HuH-7.5 (cell line): ENCODE measurements at regions not wholly inside any gene's neighbourhood (a gene's known extent, or its start where the extent isn't known, plus 50 kb on each side); places are given as distances from the start of the nearest gene placed in this dataset.
"Not testable (repeated sequence)": the region's sequence is repeated elsewhere in the genome, so short reads cannot be mapped to it uniquely, and the experiment has no call there.

Source experiments
- DNase-seq: peaks from one replicate; pipeline ENCODE4 v3.0.0; 2011; ENCODE audit warnings: low spot score

DNA sequence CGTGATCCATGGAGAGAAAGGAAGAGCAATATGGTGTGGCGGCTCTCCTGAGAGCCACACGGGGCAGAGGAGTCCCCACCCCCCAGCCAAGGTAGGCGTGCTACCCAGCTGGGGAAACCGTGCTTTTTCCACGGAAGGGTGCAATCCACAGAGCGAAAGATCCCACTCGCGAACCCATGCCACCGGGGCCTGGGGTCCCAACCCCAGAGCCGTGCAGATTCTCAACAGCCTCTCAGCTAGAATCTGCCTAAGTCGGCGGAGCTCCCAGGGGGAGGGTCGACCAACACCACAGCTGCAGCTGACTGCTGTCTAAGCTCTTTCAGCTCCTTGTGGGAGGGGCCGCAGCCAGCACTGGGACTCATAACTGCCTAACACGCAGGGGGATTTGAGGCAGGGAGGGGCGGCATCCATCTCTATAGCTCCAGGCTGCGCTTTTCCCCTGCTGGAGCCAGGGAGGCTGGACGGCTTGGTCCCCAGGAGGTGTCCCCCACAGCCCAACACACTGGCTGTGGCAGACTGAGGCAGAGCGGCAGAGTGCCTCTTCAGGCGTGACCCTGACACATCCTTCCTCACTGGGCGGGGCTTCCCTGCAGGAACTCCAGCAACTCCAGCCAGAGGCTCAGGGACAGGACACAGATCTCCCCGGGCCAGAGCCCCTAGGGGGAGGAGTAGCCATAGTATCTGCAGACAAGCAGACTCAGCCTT, 107.6 kb upstream of the ZBTB20 start:
- no peak for DNase-seq

- DNase-seq, result no peak
These were observed 108.1 kb upstream of the ZBTB20 start for GRCh38 chr3:115255197-115255585.

DNA sequence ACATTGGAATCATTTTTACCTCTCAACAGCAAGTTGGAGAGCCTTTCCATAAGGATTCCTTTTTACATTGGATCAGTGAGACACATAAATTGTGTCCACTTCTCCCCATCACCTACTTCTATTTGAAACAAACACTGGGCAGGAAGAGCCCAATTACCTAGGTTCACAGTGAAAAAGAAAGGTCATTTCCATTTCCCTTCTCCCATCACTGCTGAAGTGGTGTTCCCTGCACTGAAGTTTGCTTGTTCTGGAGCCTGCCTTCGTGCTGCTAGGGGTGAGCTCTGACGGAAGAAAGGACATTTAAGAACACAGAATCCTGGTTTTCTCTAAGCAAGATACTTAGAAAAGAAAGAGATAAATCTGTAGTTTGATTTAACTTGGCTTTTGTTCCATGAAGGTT, 123.8 kb upstream of the ZBTB20 start:
- no peak for DNase-seq

DNA sequence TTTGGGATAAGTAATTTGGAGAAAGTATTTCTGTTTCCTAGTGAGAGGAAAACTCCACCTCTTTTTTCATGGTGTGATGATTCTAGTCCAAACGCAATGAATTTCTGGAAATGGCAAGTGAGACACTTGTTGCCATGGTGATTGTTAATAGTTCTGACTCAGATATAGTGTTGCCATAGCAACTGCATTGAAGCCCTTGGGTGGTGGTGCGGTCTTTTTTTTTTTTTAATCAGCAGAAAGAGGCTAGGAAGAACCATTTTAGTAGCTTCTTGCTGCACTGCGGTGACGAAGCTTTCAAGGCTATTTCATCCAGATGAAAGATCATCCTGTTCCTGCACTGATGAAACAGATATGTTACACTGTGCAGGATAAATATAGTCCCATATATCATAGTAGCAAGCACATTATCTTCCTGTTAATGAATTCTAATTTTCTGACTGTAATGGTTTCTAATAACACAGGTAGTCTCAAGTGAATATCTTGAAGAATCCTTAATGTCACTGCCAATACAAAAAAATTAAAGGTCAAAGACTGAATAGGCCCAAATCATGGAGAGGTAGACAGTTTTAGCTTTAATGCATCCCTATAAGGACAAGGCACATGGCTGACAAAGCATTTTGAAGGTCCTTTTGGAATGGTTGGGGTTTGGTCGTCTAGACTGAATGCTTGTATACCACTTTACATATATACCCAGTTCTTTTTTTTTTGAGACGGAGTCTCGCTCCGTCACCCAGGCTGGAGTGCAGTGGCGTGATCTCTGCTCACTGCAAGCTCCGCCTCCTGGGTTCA, 125.1 kb upstream of the ZBTB20 start:
- DNase-seq, result no peak

DNA sequence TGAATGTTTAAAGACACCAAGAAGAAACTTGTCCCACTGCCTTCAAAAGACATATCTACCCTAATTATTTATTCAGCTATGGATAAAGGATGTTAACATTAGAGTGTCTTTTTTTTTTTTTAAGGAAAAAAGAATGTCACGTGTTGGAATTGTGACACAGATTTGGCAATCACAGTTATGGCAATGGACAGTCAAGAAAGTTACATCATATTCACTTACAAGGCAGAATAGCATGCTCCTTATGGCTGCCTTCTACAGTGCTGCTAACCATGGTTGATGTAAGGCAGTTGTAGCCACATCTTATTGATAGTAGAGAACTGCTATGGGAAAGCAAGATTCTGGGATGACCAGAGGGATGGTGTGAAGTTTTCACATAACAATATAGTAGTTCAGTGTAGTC, 128.8 kb upstream of the ZBTB20 start:
- no peak for DNase-seq

GRCh38 chr3:115279939-115280338, 132.9 kb upstream of the ZBTB20 start:
- no peak for DNase-seq

- DNase-seq, result no peak
These were observed 133.4 kb upstream of the ZBTB20 start for GRCh38 chr3:115280506-115280905.

- no peak for DNase-seq
These were observed 134.9 kb upstream of the ZBTB20 start for GRCh38 chr3:115281697-115282675.

- no peak for DNase-seq
These were observed 137.9 kb upstream of the ZBTB20 start for GRCh38 chr3:115284980-115285379.

DNA sequence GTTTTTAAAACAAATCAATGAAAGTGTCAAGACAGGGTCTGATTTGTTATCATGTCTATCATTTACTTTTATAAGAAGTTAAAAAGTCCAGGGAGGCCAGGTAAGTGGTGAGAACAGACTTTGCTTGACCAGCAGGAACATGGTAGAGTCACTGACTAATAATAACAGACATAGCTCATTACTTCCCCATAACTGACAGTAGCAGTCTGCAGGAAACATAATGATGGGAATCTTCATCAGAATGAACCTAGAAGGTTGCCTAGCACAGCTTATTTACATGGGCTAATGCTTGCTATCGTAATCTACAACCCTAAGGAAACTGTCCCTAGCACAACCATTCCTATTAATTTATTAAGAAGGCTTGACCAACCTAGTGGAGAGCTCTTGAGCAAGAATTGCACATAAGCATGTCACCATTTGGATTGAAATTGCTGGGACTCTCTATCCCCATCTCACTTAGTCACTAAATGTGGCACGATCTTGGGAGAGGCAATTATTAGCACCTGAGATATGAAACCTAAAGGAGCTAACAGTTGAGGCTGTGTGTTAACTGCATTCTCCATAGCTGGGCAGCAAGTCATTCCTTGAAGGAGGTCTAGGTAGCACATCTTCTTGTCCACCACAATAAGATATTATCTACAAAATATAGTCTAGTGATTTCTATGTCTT, 139.6 kb upstream of the ZBTB20 start:
- DNase-seq, result no peak

DNA sequence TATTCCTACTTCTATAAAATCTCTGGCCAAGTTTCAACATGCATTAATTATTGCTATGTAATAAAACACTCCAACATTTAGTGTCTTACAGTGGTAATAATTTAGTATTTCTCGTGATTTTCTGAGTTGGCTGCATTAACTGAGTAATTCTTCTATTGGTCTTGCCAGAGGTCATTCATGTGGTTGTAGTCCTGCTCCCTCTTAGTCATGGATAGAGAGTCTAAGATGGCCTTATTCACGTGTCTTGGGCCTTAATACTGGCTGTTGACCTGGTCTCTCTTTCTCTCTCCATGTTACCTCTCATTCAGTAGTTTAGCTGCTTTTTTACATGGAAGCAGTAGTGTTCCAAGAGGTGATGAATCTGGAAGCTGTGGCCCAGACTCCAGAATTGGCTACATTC, 140.1 kb upstream of the ZBTB20 start:
- DNase-seq, result no peak

GRCh38 chr3:115292131-115292530, 145.0 kb upstream of the ZBTB20 start:
- no peak for DNase-seq

- DNase-seq, result no peak
These were observed 145.6 kb upstream of the ZBTB20 start for GRCh38 chr3:115292677-115293165.

DNA sequence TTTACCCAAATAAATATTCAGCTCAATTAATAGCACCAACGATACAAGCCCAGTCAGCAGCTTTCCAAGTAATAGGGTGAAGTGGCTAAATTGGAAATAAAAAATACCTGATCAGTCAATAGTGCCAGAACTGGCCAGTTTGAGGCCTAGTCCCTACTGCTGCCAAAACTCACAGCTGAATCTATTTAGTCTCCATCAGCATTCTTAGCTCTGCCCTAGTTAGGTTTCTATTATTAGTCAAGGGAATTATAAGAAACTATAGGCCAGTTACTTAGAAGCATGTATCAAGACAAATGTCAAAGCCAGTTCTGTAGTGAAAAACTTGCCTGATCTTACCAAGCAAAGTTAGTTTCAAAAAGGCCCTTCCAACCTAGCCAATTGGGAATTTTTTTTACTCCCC, 146.2 kb upstream of the ZBTB20 start:
- no peak for DNase-seq

DNA sequence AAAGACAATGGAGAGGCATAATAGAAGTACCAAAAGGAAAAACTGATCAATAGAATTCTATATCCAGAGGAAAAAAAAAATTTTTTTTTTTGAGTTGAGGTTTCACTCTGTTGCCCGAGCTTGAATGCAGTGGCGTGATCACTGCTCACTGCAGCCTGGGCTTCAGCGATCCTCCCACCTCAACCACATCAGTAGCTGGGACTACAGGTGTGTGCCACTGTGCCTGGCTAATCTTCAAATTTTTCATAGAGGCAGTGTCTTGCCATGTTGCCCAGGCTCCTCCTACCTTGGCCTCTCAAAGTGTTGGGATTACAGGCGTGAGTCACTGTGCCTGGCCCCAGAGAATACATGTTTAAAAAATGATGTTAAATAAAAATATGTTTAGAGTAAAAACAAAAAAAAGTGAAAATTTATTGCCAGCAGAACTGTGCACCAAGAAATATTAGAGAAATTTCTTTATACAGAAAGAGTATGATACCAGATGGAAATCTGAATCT, 154.3 kb upstream of the ZBTB20 start:
- no peak for DNase-seq

DNA sequence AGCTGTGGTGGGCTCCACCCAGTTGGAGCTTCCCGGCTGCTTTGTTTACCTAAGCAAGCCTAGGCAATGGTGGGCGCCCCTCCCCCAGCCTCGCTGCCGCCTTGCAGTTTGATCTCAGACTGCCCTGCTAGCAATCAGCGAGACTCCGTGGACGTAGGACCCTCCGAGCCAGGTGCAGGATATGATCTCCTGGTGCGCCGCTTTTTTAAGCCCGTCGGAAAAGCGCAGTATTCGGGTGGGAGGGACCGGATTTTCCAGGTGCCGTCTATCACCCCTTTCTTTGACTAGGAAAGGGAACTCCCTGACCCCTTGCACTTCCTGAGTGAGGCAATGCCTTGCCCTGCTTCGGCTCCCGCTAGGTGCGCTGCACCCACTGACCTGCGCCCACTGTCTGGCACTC, 170.9 kb upstream of the ZBTB20 start:
- DNase-seq, result not testable (repeated sequence)

GRCh38 chr3:115321400-115321805, 174.3 kb upstream of the ZBTB20 start:
- no peak for DNase-seq

DNA sequence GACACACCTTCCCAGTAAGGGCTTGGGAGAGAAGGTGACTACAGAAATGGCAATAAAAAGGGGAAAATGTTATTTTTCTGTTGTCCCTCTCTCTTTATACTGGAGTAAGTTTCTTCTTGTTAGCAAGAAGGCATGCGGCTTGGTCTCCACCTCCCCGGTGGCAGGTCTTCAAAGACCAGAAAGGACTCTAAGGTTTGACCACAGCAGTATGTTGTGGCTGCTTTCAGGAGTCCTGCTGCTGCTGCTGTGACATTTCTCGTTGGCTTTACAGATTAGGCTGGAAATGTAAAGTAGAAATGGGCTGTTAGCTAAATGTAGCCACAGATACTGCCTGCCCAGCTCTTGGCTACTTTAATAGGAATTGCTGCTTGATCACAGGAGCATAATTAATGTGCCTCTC, 175.8 kb upstream of the ZBTB20 start:
- no peak for DNase-seq

GRCh38 chr3:115323380-115323779, 176.3 kb upstream of the ZBTB20 start:
- DNase-seq, result no peak

GRCh38 chr3:115324056-115324455, 177.0 kb upstream of the ZBTB20 start:
- no peak for DNase-seq

DNA sequence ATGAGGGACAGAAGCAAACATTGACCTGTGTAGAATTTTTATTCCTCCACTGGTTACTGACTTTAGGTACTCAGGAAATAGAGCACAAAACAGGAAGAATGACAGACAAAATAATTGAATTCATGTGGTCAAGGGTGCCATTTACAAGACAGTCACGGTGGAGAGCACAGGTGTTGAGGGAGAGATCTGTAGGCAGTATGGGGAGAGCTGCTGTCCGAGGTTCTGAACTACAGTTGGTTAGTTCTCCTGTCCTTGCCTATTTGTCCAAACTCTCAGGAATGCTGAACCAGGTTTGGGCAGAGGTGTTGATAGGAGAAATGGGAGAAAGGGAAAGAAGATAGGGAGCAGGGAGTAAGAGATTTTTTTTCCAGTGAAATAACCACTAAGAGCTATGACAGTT, 178.5 kb upstream of the ZBTB20 start:
- DNase-seq, result no peak

DNA sequence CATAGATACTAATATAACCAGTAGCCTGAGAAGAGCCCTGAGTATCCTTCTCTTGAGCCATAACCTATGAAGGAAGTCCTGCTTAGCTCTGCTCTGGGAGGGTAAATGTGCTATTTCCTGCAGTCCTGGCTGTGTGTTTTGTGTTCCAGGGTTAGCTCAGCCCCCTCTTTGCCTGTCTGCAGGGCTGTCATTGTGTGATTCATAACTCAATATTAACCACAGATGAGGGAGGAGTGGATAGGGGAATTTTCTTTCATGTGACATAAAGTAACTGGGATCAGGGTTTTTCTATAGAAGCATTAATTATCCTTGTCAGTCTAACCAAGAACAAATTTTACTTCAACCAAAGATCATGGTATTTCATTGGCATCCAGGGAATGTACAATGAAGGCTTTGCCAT, 183.3 kb upstream of the ZBTB20 start:
- no peak for DNase-seq
